ENCODE measurements at regions not wholly inside any gene's neighbourhood (a gene's known extent, or its start where the extent isn't known, plus 50 kb on each side); places are given as distances from the start of the nearest gene placed in this dataset.
"Not testable (repeated sequence)": the region's sequence is repeated elsewhere in the genome, so short reads cannot be mapped to it uniquely, and the experiment has no call there.

DNA sequence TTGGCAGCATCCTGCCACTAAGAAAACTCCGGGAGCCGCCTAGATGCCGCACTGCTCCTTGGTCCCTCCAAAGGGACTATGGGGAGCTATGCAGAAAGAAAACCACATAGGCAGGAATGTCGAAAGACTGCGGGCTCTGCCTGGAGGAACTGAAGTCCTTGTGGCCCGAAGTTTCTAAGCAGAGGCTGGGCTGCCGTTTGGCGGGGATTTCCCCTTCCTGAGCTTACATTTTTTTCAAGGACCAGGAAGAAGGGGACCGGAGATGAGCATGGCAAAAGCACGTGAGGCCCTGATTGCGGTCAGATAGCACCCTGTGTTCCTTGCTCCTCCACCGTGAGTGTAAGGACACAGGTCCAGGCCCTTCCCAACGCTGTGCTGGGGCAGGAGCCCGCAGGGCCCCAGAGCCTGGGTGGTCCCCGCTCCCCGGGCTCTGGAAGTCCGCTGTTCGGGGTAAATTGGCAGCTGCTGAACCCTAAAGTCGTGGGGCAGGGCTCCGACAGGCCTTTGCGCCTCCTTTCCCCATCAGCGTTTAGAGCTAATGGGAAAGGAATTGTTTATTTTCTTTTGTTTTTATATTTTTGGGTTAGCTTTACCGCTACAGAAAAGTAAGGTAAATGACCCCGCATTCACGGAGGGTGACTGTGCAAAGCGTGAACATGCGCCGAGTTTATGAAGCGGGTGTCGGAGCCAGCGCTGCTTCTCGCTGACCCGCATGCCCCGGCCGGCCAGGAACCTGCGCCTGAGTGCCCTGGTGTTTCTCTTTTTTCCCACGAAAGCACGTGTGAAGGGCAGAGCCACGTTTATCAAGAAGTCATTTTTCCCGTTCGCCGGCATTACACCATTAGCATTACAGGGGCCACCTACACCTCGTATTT, 356.5 kb upstream of the ZNF32 start:
- H3K27me3 ChIP-seq (replicated peaks in 1 of 7): no peaks in the 10 kb centered on the region
- no peak overlapping the region for H3K4me3 ChIP-seq
- no peak overlapping the region for H3K27ac ChIP-seq
- no peak for DNase-seq
- no peaks in the 10 kb centered on the region for H3K36me3 ChIP-seq
- peaks cover 0 to 5% (median 0%) of the 10 kb centered on the region in 6 donors for H3K4me1 ChIP-seq
- 74 to 84% (median 82%) methylated on average over 43 of the region's 43 CpGs for WGBS, 5 donors
- intact Hi-C loops (cut with DNase I; ENCODE audit: low total_unique reads): no loop called here
- H3K9me3 ChIP-seq: no peaks in the 10 kb centered on the region
- TF ChIP-seq POLR2AphosphoS5 (IDR thresholded peaks at IDR 0.05): no peak
- TF ChIP-seq, protein P1, sequence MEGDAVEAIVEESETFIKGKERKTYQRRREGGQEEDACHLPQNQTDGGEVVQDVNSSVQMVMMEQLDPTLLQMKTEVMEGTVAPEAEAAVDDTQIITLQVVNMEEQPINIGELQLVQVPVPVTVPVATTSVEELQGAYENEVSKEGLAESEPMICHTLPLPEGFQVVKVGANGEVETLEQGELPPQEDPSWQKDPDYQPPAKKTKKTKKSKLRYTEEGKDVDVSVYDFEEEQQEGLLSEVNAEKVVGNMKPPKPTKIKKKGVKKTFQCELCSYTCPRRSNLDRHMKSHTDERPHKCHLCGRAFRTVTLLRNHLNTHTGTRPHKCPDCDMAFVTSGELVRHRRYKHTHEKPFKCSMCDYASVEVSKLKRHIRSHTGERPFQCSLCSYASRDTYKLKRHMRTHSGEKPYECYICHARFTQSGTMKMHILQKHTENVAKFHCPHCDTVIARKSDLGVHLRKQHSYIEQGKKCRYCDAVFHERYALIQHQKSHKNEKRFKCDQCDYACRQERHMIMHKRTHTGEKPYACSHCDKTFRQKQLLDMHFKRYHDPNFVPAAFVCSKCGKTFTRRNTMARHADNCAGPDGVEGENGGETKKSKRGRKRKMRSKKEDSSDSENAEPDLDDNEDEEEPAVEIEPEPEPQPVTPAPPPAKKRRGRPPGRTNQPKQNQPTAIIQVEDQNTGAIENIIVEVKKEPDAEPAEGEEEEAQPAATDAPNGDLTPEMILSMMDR (IDR thresholded peaks at IDR 0.05 in 8 of 11, conservative IDR thresholded peaks at IDR 0.05 in 3 of 11): no peak
- TF ChIP-seq POLR2A (IDR thresholded peaks at IDR 0.05): no peak

DNA sequence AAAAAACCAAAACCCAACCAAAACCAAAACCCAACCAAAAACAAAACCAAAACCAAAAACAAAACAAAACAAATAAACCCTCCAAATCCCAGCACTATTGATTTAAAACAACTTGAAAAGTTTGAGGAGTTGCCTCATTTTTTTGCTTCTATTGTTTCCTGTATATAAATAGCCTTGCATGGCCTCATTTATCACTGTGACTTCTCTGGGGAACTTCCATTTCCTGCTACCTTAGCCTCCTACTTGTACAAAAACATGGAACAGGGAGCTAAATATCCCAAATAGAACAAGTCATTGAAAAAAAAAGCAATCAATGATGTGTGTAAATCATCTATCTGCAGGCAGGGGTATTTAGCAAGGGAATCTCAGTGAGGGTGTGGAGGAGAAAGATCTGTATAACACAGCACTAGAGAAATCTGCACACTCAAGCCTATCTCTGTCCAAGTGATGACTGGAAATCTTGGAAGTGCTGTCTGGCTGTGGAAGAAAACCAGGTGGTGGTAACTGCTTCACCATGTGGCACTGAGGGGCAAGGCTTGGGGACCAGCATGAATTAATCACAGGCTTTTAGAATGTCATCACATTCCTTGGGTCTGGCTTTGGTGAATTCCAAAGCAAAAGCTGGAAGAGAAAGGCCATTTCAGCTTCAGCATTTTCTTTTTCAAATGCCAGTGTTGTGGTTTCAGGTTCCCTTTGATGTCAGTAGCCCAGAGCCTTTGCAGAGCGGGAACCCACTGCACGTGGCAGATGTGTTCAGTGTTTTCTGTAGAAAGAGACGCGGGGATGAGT, 349.5 kb upstream of the ZNF32 start:
- Histone ChIP-seq H3K9me3 (no peaks in the 10 kb centered on the region), H3K4me3 (no peak overlapping the region), H3K4me1 (peaks cover 0 to 15% (median 9%) of the 10 kb centered on the region in 6 donors), H3K27me3 (replicated peaks in 1 of 7) (no peaks in the 10 kb centered on the region), H3K27ac (peak overlapping the region in 4 of 8 donors; percentile 4 to 45 (median 22)), H3K36me3 (no peaks in the 10 kb centered on the region)
- TF ChIP-seq, protein P1 (IDR thresholded peaks at IDR 0.05 in 8 of 11, conservative IDR thresholded peaks at IDR 0.05 in 3 of 11): no peak
- TF ChIP-seq POLR2AphosphoS5 (IDR thresholded peaks at IDR 0.05): no peak
- TF ChIP-seq POLR2A (IDR thresholded peaks at IDR 0.05): no peak
- intact Hi-C loops (cut with DNase I; ENCODE audit: low total_unique reads): no loop called here
- 65 to 79% (median 68%) methylated on average over 4 of the region's 4 CpGs for WGBS, 5 donors
- no peak for DNase-seq

DNA sequence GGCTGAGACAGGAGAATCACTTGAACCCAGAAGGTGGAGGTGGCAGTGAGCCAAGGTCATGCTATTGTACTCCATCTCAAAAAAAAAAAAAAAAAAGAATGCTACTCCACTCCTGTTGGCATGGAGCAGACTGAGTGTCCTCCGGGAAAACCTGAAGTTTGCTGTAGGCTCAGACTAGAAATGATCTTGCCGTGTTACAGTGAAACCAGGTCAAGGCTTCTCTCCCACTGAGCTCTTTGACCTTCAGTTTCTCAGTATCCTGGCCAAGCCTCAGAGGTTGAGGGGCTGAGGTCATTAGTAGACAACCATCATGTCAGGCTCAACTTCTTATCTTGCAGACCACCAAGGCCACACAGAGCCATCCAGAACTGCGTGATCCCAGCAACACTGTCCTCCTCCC, 348.6 kb upstream of the ZNF32 start:
- Histone ChIP-seq H3K4me3 (no peak overlapping the region), H3K4me1 (peaks cover 0 to 15% (median 9%) of the 10 kb centered on the region in 6 donors), H3K36me3 (no peaks in the 10 kb centered on the region), H3K27ac (peak overlapping the region in 3 of 8 donors; percentile 5 to 45 (median 40)), H3K27me3 (replicated peaks in 1 of 7) (no peaks in the 10 kb centered on the region), H3K9me3 (peaks cover 0 to 3% (median 0%) of the 10 kb centered on the region in 8 donors)
- intact Hi-C loops (cut with DNase I; ENCODE audit: low total_unique reads): no loop called here
- TF ChIP-seq POLR2A (IDR thresholded peaks at IDR 0.05) (no peak), POLR2AphosphoS5 (IDR thresholded peaks at IDR 0.05) (no peak)
- TF ChIP-seq, protein P1 (IDR thresholded peaks at IDR 0.05 in 8 of 11, conservative IDR thresholded peaks at IDR 0.05 in 3 of 11): no peak
- WGBS, 5 donors: 49 to 74% (median 68%) methylated on average over 3 of the region's 3 CpGs
- no peak for DNase-seq

DNA sequence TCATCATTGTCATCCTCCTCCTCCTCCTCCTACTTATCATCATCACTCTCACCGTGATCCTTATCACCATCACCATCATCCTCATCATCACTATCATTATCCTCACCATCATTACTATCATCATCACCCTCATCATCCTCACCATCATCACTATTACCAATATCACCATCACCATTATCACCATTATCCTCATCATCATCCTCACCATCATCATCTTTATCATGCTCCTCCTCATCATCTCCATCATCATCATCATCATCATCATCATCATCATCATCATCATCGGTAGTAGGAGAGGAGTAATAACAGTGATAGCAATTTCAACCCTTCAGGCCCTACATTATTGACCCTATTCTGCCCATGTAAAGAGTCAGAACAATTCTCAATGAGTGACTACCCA, 345.9 kb upstream of the ZNF32 start:
- H3K36me3 ChIP-seq: no peaks in the 10 kb centered on the region
- H3K4me3 ChIP-seq: no peak overlapping the region
- H3K27ac ChIP-seq: no peak overlapping the region
- intact Hi-C loops (cut with DNase I; ENCODE audit: low total_unique reads): no loop called here
- H3K4me1 ChIP-seq: peaks cover 0 to 15% (median 9%) of the 10 kb centered on the region in 6 donors
- no peak for TF ChIP-seq POLR2AphosphoS5 (IDR thresholded peaks at IDR 0.05)
- no peak for TF ChIP-seq POLR2A (IDR thresholded peaks at IDR 0.05)
- TF ChIP-seq, protein P1 (IDR thresholded peaks at IDR 0.05 in 8 of 11, conservative IDR thresholded peaks at IDR 0.05 in 3 of 11): no peak
- peaks cover 0 to 3% (median 0%) of the 10 kb centered on the region in 8 donors for H3K9me3 ChIP-seq
- WGBS, 5 donors: 90 to 98% (median 96%) methylated on average over 2 of the region's 2 CpGs
- DNase-seq: no peak
- H3K27me3 ChIP-seq (replicated peaks in 1 of 7): no peaks in the 10 kb centered on the region

DNA sequence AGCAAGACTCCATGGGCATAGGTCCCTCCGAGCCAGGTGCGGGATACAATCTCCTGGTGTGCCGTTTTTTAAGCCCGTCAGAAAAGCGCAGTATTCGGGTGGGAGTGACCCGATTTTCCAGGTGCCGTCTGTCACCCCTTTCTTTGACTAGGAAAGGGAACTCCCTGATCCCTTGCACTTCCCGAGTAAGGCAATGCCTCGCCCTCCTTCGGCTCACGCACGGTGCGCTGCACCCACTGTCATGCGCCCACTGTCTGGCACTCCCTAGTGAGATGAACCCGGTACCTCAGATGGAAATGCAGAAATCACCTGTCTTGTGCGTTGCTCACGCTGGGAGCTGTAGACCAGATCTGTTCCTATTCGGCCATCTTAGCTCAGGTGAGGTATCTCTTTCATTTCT, 344.1 kb upstream of the ZNF32 start:
- 84 to 96% (median 88%) methylated on average over 16 to 19 of the region's 19 CpGs for WGBS, 5 donors
- DNase-seq; H3K9me3 ChIP-seq; H3K27ac ChIP-seq; H3K27me3 ChIP-seq (replicated peaks in 1 of 7); intact Hi-C loops (cut with DNase I; ENCODE audit: low total_unique reads); H3K4me1 ChIP-seq; H3K36me3 ChIP-seq; H3K4me3 ChIP-seq: not testable (repeated sequence)
